GM12872 (cell line): ENCODE measurements at regions not wholly inside any gene's neighbourhood (a gene's known extent, or its start where the extent isn't known, plus 50 kb on each side); places are given as distances from the start of the nearest gene placed in this dataset.

ENCODE experiments used
- TF ChIP-seq, protein P1 (sequence below): IDR thresholded peaks from 3 replicates; pipeline ENCODE4 v1.5.1; 2011; ENCODE audit warnings: low read depth, mild to moderate bottlenecking, low read length, moderate library complexity; ENCODE audit not compliant: insufficient read depth

DNA sequence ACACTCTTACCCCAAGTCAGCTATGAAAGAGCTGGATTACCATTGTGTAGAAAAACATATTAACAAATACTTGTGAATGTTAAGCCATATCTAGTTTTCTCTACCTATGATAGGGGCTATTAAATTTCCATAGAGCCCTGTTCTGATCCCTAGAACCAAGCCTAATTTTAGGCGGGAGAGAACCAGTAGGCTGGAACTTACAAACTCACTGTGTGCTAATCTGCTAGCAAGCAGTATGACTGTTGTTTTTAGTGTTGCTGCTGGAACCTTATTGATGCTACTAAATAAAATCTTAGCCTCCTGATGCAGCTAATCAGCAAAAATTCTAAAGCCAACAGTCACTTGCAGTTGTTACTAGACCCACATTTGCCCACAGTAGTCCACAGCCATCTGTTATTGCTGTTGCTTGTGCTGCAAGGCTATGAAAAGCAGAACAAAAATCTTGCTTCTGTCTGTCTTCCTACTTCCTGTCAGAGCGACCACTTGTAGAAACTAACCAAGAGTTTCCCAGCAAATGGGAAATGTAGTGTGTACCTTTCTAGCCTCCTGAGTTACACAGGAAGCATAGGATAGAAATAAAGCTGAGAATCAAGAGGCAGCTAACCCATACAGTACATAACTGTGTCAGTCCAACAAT, 368.4 kb downstream of the ARL4A start:
- TF ChIP-seq, protein P1, sequence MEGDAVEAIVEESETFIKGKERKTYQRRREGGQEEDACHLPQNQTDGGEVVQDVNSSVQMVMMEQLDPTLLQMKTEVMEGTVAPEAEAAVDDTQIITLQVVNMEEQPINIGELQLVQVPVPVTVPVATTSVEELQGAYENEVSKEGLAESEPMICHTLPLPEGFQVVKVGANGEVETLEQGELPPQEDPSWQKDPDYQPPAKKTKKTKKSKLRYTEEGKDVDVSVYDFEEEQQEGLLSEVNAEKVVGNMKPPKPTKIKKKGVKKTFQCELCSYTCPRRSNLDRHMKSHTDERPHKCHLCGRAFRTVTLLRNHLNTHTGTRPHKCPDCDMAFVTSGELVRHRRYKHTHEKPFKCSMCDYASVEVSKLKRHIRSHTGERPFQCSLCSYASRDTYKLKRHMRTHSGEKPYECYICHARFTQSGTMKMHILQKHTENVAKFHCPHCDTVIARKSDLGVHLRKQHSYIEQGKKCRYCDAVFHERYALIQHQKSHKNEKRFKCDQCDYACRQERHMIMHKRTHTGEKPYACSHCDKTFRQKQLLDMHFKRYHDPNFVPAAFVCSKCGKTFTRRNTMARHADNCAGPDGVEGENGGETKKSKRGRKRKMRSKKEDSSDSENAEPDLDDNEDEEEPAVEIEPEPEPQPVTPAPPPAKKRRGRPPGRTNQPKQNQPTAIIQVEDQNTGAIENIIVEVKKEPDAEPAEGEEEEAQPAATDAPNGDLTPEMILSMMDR = no peak

DNA sequence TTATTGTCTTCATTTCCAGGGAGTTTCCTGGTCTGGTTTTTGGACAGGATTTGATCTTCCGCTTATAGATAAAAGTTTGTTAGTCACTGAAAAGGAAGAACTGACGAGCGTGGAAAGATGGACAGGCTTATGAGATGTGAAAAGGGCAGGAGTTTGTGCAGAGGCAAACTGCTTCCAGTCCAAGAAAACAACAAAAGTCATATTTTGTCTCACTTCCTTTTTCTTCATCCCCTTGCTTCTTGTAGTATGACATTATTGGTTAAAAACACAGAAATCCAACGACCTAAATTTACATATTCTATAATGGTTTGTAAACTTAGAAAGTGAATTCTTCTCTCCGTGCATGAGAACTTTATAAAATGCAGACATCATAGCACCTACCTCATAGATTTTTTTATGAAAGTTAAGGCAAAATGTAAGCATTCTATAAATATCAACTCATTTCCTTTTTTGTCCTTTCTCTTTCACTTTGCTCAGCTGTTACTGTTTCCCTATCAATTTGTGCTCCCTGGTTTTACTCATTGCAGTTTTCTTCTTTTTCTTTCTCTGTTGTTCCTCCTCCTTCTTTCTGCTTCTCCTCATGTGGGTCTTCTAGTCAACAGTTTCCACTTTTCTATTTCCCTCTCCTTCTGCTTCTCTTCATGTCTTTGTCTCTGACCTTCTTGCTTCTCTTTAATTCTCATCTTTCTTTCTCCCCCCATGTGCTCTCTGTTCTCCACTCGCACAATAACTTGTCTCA, 370.2 kb downstream of the ARL4A start:
- TF ChIP-seq, protein P1 = no peak

- TF ChIP-seq, protein P1 = no peak
Observed at GRCh38 chr7:13060173-13060572, 372.7 kb downstream of the ARL4A start.

GRCh38 chr7:13061115-13061514, 373.7 kb downstream of the ARL4A start:
- TF ChIP-seq, protein P1 = no peak

- TF ChIP-seq, protein P1 = no peak
Observed at GRCh38 chr7:13062631-13063030, 375.2 kb downstream of the ARL4A start.

GRCh38 chr7:13067036-13067435, 379.6 kb downstream of the ARL4A start:
- TF ChIP-seq, protein P1 = no peak

DNA sequence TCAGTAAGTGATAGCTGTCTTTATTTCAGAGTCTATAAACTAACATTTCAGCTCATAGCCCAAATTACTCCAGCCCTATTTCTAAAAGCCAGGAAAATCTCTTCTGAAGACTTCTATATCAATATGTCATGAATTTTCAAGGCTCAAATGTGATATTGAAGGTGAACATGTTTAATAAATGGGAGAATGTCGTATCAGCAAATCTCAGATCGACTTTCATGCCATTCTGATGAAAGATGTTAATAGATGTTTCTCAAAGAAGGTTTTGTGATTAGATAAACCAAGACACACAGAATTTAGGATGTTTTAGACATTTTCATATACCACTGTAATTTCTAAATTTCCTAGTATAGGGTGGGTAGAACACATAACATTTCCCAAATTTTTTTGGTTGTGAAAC, 380.6 kb downstream of the ARL4A start:
- TF ChIP-seq, protein P1 = no peak
